Stimulated activated memory B cell treated with anti-CD40 and anti-IgM and Interleukin-4, amounts not matched to agents 10 μg/mL and 1 μg/mL and 100 μg/mL, for 72 hours (primary cell): ENCODE measurements at regions not wholly inside any gene's neighbourhood (a gene's known extent, or its start where the extent isn't known, plus 50 kb on each side); places are given as distances from the start of the nearest gene placed in this dataset.

Experiments
- ATAC-seq: fragments of 150-1000 bp; cut with Tn5 transposase; 2 replicates; pipeline ENCODE4 v1.10.0; 2021
- H3K27ac Mint-ChIP-seq: one replicate; pipeline ENCODE4 v1.8.0; 2022; ENCODE audit warnings: mild to moderate bottlenecking, mixed read lengths
- H3K27me3 Mint-ChIP-seq: one replicate; pipeline ENCODE4 v1.8.0; 2022; ENCODE audit warnings: mixed read lengths
- H3K36me3 Mint-ChIP-seq: one replicate; pipeline ENCODE4 v1.8.0; 2022; ENCODE audit warnings: mixed read lengths
- H3K4me1 Mint-ChIP-seq: one replicate; pipeline ENCODE4 v1.8.0; 2022; ENCODE audit warnings: mixed read lengths
- H3K4me3 Mint-ChIP-seq: one replicate; pipeline ENCODE4 v1.8.0; 2022; ENCODE audit warnings: mild to moderate bottlenecking, moderate library complexity, mixed read lengths
- H3K9me3 Mint-ChIP-seq: one replicate; pipeline ENCODE4 v1.8.0; 2022; ENCODE audit warnings: mixed read lengths

GRCh38 chr9:28206280-28206679 lies 633.0 kb upstream of the C9orf72 start:
- Mint-ChIP-seq H3K4me3 (no peak overlapping the region), H3K9me3 (peaks cover 6% of the 10 kb centered on the region), H3K27me3 (no peaks in the 10 kb centered on the region), H3K4me1 (no peaks in the 10 kb centered on the region), H3K36me3 (no peaks in the 10 kb centered on the region), H3K27ac (no peak overlapping the region)
- ATAC-seq, result no peak

- H3K27me3 Mint-ChIP-seq, result no peaks in the 10 kb centered on the region
- H3K4me3 Mint-ChIP-seq, result no peak overlapping the region
- H3K27ac Mint-ChIP-seq, result no peak overlapping the region
- no peaks in the 10 kb centered on the region for H3K36me3 Mint-ChIP-seq
- ATAC-seq, result no peak
- H3K4me1 Mint-ChIP-seq, result no peaks in the 10 kb centered on the region
- H3K9me3 Mint-ChIP-seq, result no peaks in the 10 kb centered on the region
Observed at GRCh38 chr9:28207657-28208056, 634.4 kb upstream of the C9orf72 start.

- H3K36me3 Mint-ChIP-seq, result no peaks in the 10 kb centered on the region
- no peaks in the 10 kb centered on the region for H3K9me3 Mint-ChIP-seq
- H3K4me3 Mint-ChIP-seq, result no peak overlapping the region
- no peaks in the 10 kb centered on the region for H3K4me1 Mint-ChIP-seq
- ATAC-seq, result no peak
- H3K27ac Mint-ChIP-seq, result no peak overlapping the region
- H3K27me3 Mint-ChIP-seq, result no peaks in the 10 kb centered on the region
Observed at GRCh38 chr9:28209130-28209529, 635.8 kb upstream of the C9orf72 start.

- no peaks in the 10 kb centered on the region for H3K36me3 Mint-ChIP-seq
- no peak for ATAC-seq
- H3K4me1 Mint-ChIP-seq, result no peaks in the 10 kb centered on the region
- no peak overlapping the region for H3K27ac Mint-ChIP-seq
- no peaks in the 10 kb centered on the region for H3K9me3 Mint-ChIP-seq
- no peaks in the 10 kb centered on the region for H3K27me3 Mint-ChIP-seq
- H3K4me3 Mint-ChIP-seq, result no peak overlapping the region
Observed at GRCh38 chr9:28212979-28213378, 639.7 kb upstream of the C9orf72 start.

GRCh38 chr9:28215536-28216299 lies 642.4 kb upstream of the C9orf72 start:
- no peaks in the 10 kb centered on the region for H3K4me1 Mint-ChIP-seq
- no peaks in the 10 kb centered on the region for H3K27me3 Mint-ChIP-seq
- H3K27ac Mint-ChIP-seq, result no peak overlapping the region
- no peak overlapping the region for H3K4me3 Mint-ChIP-seq
- H3K9me3 Mint-ChIP-seq, result no peaks in the 10 kb centered on the region
- no peak for ATAC-seq
- no peaks in the 10 kb centered on the region for H3K36me3 Mint-ChIP-seq

- no peak overlapping the region for H3K27ac Mint-ChIP-seq
- H3K9me3 Mint-ChIP-seq, result peaks cover 6% of the 10 kb centered on the region
- no peaks in the 10 kb centered on the region for H3K36me3 Mint-ChIP-seq
- no peak for ATAC-seq
- H3K4me1 Mint-ChIP-seq, result no peaks in the 10 kb centered on the region
- H3K4me3 Mint-ChIP-seq, result no peak overlapping the region
- no peaks in the 10 kb centered on the region for H3K27me3 Mint-ChIP-seq
Observed at GRCh38 chr9:28232686-28233085, 659.4 kb upstream of the C9orf72 start.

GRCh38 chr9:28234133-28234893 lies 661.0 kb upstream of the C9orf72 start:
- Mint-ChIP-seq H3K27me3 (no peaks in the 10 kb centered on the region), H3K4me1 (no peaks in the 10 kb centered on the region), H3K27ac (no peak overlapping the region), H3K9me3 (peaks cover 6% of the 10 kb centered on the region), H3K36me3 (no peaks in the 10 kb centered on the region), H3K4me3 (no peak overlapping the region)
- ATAC-seq, result no peak

- Mint-ChIP-seq H3K4me1 (no peaks in the 10 kb centered on the region), H3K4me3 (no peak overlapping the region), H3K27me3 (no peaks in the 10 kb centered on the region), H3K27ac (no peak overlapping the region), H3K36me3 (no peaks in the 10 kb centered on the region), H3K9me3 (peaks cover 6% of the 10 kb centered on the region)
- ATAC-seq, result no peak
Observed at GRCh38 chr9:28234894-28235277, 661.6 kb upstream of the C9orf72 start.

- peaks cover 4% of the 10 kb centered on the region for H3K9me3 Mint-ChIP-seq
- no peaks in the 10 kb centered on the region for H3K4me1 Mint-ChIP-seq
- no peaks in the 10 kb centered on the region for H3K36me3 Mint-ChIP-seq
- H3K4me3 Mint-ChIP-seq, result no peak overlapping the region
- ATAC-seq, result no peak
- no peaks in the 10 kb centered on the region for H3K27me3 Mint-ChIP-seq
- H3K27ac Mint-ChIP-seq, result no peak overlapping the region
Observed at GRCh38 chr9:28249424-28249823, 676.1 kb upstream of the C9orf72 start.

GRCh38 chr9:28255174-28255573 lies 681.9 kb upstream of the C9orf72 start:
- peaks cover 3% of the 10 kb centered on the region for H3K9me3 Mint-ChIP-seq
- H3K27ac Mint-ChIP-seq, result no peak overlapping the region
- no peak overlapping the region for H3K4me3 Mint-ChIP-seq
- no peaks in the 10 kb centered on the region for H3K36me3 Mint-ChIP-seq
- no peaks in the 10 kb centered on the region for H3K4me1 Mint-ChIP-seq
- H3K27me3 Mint-ChIP-seq, result no peaks in the 10 kb centered on the region
- no peak for ATAC-seq

- Mint-ChIP-seq H3K36me3 (no peaks in the 10 kb centered on the region), H3K27ac (no peak overlapping the region), H3K27me3 (no peaks in the 10 kb centered on the region), H3K4me1 (no peaks in the 10 kb centered on the region), H3K9me3 (peaks cover 3% of the 10 kb centered on the region), H3K4me3 (no peak overlapping the region)
- no peak for ATAC-seq
Observed at GRCh38 chr9:28260330-28260729, 687.0 kb upstream of the C9orf72 start.

GRCh38 chr9:28264368-28264767 lies 691.1 kb upstream of the C9orf72 start:
- Mint-ChIP-seq H3K4me3 (no peak overlapping the region), H3K27ac (no peak overlapping the region), H3K27me3 (no peaks in the 10 kb centered on the region), H3K36me3 (no peaks in the 10 kb centered on the region), H3K4me1 (no peaks in the 10 kb centered on the region), H3K9me3 (peaks cover 5% of the 10 kb centered on the region)
- no peak for ATAC-seq

- Mint-ChIP-seq H3K4me3 (no peak overlapping the region), H3K4me1 (no peaks in the 10 kb centered on the region), H3K9me3 (peaks cover 6% of the 10 kb centered on the region), H3K27me3 (no peaks in the 10 kb centered on the region), H3K36me3 (no peaks in the 10 kb centered on the region), H3K27ac (no peak overlapping the region)
- no peak for ATAC-seq
Observed at GRCh38 chr9:28267351-28267750, 694.1 kb upstream of the C9orf72 start.

- no peak for ATAC-seq
- Mint-ChIP-seq H3K9me3 (peaks cover 9% of the 10 kb centered on the region), H3K4me1 (no peaks in the 10 kb centered on the region), H3K27ac (no peak overlapping the region), H3K36me3 (no peaks in the 10 kb centered on the region), H3K27me3 (no peaks in the 10 kb centered on the region), H3K4me3 (no peak overlapping the region)
Observed at GRCh38 chr9:28270156-28270555, 696.9 kb upstream of the C9orf72 start.

GRCh38 chr9:28272127-28272526 lies 698.8 kb upstream of the C9orf72 start:
- peaks cover 13% of the 10 kb centered on the region for H3K9me3 Mint-ChIP-seq
- H3K27me3 Mint-ChIP-seq, result no peaks in the 10 kb centered on the region
- ATAC-seq, result no peak
- H3K4me1 Mint-ChIP-seq, result no peaks in the 10 kb centered on the region
- H3K4me3 Mint-ChIP-seq, result no peak overlapping the region
- no peaks in the 10 kb centered on the region for H3K36me3 Mint-ChIP-seq
- no peak overlapping the region for H3K27ac Mint-ChIP-seq

- no peaks in the 10 kb centered on the region for H3K9me3 Mint-ChIP-seq
- no peak overlapping the region for H3K4me3 Mint-ChIP-seq
- H3K27ac Mint-ChIP-seq, result no peak overlapping the region
- no peak for ATAC-seq
- H3K27me3 Mint-ChIP-seq, result no peaks in the 10 kb centered on the region
- H3K4me1 Mint-ChIP-seq, result no peaks in the 10 kb centered on the region
- H3K36me3 Mint-ChIP-seq, result no peaks in the 10 kb centered on the region
Observed at GRCh38 chr9:28287455-28287854, 714.2 kb upstream of the C9orf72 start.
